Breast epithelium (tissue), 4 donors: ENCODE measurements at regions not wholly inside any gene's neighbourhood (a gene's known extent, or its start where the extent isn't known, plus 50 kb on each side); places are given as distances from the start of the nearest gene placed in this dataset.

ENCODE experiments used
- DNase-seq, 2 donors: peaks; one replicate each; pipeline ENCODE4 v3.0.0-alpha.2; 2019; ENCODE audit warnings: low spot score in 2 of 2
- H3K27ac ChIP-seq, 2 donors: fragments of 200-600 bp; sonication (generic) in 1 of 2; one replicate each; pipeline ENCODE4 v1.5.1; 2016 to 2019; ENCODE audit warnings: mild to moderate bottlenecking in 1 of 2
- H3K27me3 ChIP-seq, 2 donors: fragments of 200-600 bp; sonication (generic) in 1 of 2; one replicate each; pipeline versions ENCODE4 v1.5.1 to v1.6.0; 2017 to 2019; ENCODE audit warnings: control low read depth in 1 of 2, mild to moderate bottlenecking in 1 of 2
- H3K36me3 ChIP-seq: fragments of 200-600 bp; one replicate; pipeline ENCODE4 v1.5.1; 2019
- H3K4me1 ChIP-seq, 2 donors: fragments of 200-600 bp; sonication (generic); one replicate each; pipeline ENCODE4 v1.5.1; 2016 to 2019; ENCODE audit warnings: control low read depth in 1 of 2
- H3K4me3 ChIP-seq, 3 donors: fragments of 200-600 bp; sonication (generic); 1 replicate in 2 of 3; 2 replicates in 1 of 3; pipeline ENCODE4 v1.5.1; 2016 to 2019; ENCODE audit warnings: mild to moderate bottlenecking in 3 of 3, moderate library complexity in 2 of 3
- H3K9me3 ChIP-seq, 2 donors: fragments of 200-600 bp; sonication (generic) in 1 of 2; one replicate each; pipeline ENCODE4 v1.5.1; 2016 to 2019; ENCODE audit warnings: control low read depth in 1 of 2
- POLR2A ChIP-seq: fragments of 450-650 bp; IDR thresholded peaks from one replicate; pipeline ENCODE4 v1.6.1; 2016; ENCODE audit warnings: antibody characterized with exemption, mild to moderate bottlenecking, moderate library complexity
- POLR2AphosphoS5 ChIP-seq, 3 donors: sonication (generic); formaldehyde crosslinking; IDR thresholded peaks; one replicate each; pipeline ENCODE4 v1.6.1; 2017; ENCODE audit warnings: antibody characterized with exemption in 3 of 3
- intact Hi-C: fragments of 100-400 bp; cut with DNase I; formaldehyde crosslinking; loops from one replicate; pipeline ENCODE4 v1.15.1; 2023; ENCODE audit warnings: low total_unique reads
- TF ChIP-seq, protein P1 (sequence below), 3 donors: fragments of 450-650 bp; IDR thresholded peaks; one replicate each; pipeline ENCODE4 v1.5.1; 2016 to 2017; ENCODE audit warnings: antibody characterized with exemption in 3 of 3, mild to moderate bottlenecking in 3 of 3, moderate library complexity in 3 of 3

- H3K4me3 ChIP-seq, result no peak overlapping the region
- H3K4me1 ChIP-seq, result no peaks in the 10 kb centered on the region
- DNase-seq, result no peak
- intact Hi-C loops, result no loop called here
- H3K36me3 ChIP-seq, result no peaks in the 10 kb centered on the region
- H3K9me3 ChIP-seq, result no peaks in the 10 kb centered on the region
- TF ChIP-seq, protein P1, sequence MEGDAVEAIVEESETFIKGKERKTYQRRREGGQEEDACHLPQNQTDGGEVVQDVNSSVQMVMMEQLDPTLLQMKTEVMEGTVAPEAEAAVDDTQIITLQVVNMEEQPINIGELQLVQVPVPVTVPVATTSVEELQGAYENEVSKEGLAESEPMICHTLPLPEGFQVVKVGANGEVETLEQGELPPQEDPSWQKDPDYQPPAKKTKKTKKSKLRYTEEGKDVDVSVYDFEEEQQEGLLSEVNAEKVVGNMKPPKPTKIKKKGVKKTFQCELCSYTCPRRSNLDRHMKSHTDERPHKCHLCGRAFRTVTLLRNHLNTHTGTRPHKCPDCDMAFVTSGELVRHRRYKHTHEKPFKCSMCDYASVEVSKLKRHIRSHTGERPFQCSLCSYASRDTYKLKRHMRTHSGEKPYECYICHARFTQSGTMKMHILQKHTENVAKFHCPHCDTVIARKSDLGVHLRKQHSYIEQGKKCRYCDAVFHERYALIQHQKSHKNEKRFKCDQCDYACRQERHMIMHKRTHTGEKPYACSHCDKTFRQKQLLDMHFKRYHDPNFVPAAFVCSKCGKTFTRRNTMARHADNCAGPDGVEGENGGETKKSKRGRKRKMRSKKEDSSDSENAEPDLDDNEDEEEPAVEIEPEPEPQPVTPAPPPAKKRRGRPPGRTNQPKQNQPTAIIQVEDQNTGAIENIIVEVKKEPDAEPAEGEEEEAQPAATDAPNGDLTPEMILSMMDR (IDR thresholded peaks at IDR 0.05), result no peak
- no peak for TF ChIP-seq POLR2A
- no peak for TF ChIP-seq POLR2AphosphoS5 (IDR thresholded peaks at IDR 0.05)
- no peak overlapping the region for H3K27ac ChIP-seq
- peaks cover 0 to 5% of the 10 kb centered on the region in 2 donors for H3K27me3 ChIP-seq
Measured at GRCh38 chrX:148412006-148412405, 88.4 kb upstream of the AFF2 start.

DNA sequence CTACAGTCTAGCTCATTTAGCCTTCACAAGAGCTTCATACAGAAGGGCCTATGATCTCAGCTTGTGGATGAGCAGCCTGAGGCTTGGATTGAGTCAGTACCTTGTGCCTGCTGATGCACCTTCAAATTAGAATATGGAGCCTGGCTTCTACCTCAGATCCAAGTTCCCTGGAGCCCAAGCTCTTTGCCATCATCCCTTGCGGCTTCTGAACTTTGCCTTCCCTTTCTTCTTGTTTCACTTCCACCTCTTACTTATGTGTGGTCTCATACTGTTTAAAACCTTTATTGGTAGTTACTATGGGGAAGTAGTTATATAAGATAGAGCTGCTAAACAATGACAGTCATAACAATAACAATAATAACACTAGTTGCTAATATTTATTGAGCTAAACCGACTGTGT, 84.3 kb upstream of the AFF2 start:
- Histone ChIP-seq H3K36me3 (no peaks in the 10 kb centered on the region), H3K27me3 (peaks cover 0 to 9% of the 10 kb centered on the region in 2 donors), H3K27ac (no peak overlapping the region), H3K4me1 (no peaks in the 10 kb centered on the region), H3K9me3 (no peaks in the 10 kb centered on the region), H3K4me3 (no peak overlapping the region)
- TF ChIP-seq, protein P1 (IDR thresholded peaks at IDR 0.05), result no peak
- TF ChIP-seq POLR2AphosphoS5 (IDR thresholded peaks at IDR 0.05) (no peak), POLR2A (no peak)
- intact Hi-C loops, result no loop called here
- no peak for DNase-seq

DNA sequence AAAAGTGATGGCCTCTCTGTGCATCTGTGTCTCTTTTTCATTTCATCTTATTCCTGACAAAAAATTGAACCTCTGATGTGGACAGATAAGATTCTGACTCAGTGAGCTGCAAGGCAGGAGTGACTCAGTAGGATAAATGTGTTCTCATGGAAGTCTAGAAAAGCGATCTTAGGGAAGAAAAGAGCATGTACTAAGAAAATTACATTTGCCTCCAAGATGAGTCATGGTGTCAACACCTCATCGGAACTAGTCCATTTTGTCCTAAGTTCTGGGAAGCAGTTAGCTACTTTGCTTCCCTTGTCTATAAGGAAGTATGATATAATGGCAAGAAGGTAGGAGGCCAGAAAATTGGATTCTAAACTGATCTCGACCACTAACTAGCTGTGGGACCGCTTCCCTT, 83.5 kb upstream of the AFF2 start:
- TF ChIP-seq POLR2AphosphoS5 (IDR thresholded peaks at IDR 0.05), result no peak
- TF ChIP-seq POLR2A, result no peak
- TF ChIP-seq, protein P1 (IDR thresholded peaks at IDR 0.05), result no peak
- Histone ChIP-seq H3K9me3 (no peaks in the 10 kb centered on the region), H3K4me1 (no peaks in the 10 kb centered on the region), H3K27ac (no peak overlapping the region), H3K4me3 (no peak overlapping the region), H3K27me3 (peaks cover 0 to 9% of the 10 kb centered on the region in 2 donors), H3K36me3 (no peaks in the 10 kb centered on the region)
- intact Hi-C loops, result no loop called here
- no peak for DNase-seq

DNA sequence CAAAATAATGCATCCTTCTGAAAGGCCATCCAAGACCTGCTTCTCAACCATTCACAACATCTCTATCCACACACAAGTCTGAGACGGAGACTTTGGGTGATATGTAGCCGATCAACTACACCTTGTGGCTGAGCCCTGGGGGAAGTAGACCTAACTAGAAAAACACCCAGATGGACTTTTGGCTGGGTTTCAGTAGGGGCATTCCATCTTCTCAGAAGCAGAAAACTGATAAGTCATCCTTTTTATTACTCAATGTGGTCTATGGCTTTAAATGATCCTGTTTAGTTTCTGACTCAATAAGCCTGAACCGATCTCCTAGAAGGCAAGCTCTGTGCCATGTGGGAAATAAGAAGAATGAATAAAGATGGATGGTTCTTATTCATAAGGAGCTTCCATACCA, 82.5 kb upstream of the AFF2 start:
- Histone ChIP-seq H3K36me3 (no peaks in the 10 kb centered on the region), H3K27me3 (peaks cover 0 to 9% of the 10 kb centered on the region in 2 donors), H3K4me1 (no peaks in the 10 kb centered on the region), H3K4me3 (no peak overlapping the region), H3K27ac (no peak overlapping the region), H3K9me3 (no peaks in the 10 kb centered on the region)
- intact Hi-C loops, result no loop called here
- no peak for DNase-seq
- TF ChIP-seq, protein P1 (IDR thresholded peaks at IDR 0.05), result no peak
- TF ChIP-seq POLR2AphosphoS5 (IDR thresholded peaks at IDR 0.05) (no peak), POLR2A (no peak)

- H3K9me3 ChIP-seq, result no peaks in the 10 kb centered on the region
- intact Hi-C loops, result no loop called here
- H3K27me3 ChIP-seq, result peaks cover 0 to 8% of the 10 kb centered on the region in 2 donors
- H3K36me3 ChIP-seq, result no peaks in the 10 kb centered on the region
- no peaks in the 10 kb centered on the region for H3K4me1 ChIP-seq
- no peak overlapping the region for H3K4me3 ChIP-seq
- TF ChIP-seq POLR2A, result no peak
- TF ChIP-seq, protein P1 (IDR thresholded peaks at IDR 0.05), result no peak
- TF ChIP-seq POLR2AphosphoS5 (IDR thresholded peaks at IDR 0.05), result no peak
- H3K27ac ChIP-seq, result no peak overlapping the region
- no peak for DNase-seq
Measured at GRCh38 chrX:148422526-148422925, 77.9 kb upstream of the AFF2 start.
